ENCODE measurements at regions not wholly inside any gene's neighbourhood (a gene's known extent, or its start where the extent isn't known, plus 50 kb on each side); places are given as distances from the start of the nearest gene placed in this dataset.

DNA sequence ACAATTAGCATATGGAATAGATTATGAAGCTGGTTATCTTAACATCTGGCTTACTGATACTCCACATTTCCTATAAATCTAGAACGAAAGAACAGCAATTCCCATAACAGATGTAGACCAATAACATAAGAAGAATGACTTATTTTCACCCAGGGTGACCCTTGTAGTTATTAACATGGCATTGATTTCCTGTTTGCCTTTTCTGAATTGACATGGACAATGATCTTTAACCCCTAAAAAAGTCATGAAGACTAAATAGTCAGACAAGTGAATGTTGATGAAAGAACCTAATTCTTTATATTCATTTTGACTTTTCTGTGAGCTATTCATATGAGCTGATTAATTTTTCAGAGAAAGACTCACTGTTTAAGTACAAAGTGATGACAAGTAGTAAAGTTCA lies 175.3 kb upstream of the CD180 start:
- DNase-seq = no peak
- WGBS (ENCODE audit: extremely low coverage, insufficient coverage, insufficient read length) = no CpG with 5 or more reads among the region's 1 CpG
- no peak overlapping the region for H2BK12ac ChIP-seq (ENCODE audit: low read length)

DNA sequence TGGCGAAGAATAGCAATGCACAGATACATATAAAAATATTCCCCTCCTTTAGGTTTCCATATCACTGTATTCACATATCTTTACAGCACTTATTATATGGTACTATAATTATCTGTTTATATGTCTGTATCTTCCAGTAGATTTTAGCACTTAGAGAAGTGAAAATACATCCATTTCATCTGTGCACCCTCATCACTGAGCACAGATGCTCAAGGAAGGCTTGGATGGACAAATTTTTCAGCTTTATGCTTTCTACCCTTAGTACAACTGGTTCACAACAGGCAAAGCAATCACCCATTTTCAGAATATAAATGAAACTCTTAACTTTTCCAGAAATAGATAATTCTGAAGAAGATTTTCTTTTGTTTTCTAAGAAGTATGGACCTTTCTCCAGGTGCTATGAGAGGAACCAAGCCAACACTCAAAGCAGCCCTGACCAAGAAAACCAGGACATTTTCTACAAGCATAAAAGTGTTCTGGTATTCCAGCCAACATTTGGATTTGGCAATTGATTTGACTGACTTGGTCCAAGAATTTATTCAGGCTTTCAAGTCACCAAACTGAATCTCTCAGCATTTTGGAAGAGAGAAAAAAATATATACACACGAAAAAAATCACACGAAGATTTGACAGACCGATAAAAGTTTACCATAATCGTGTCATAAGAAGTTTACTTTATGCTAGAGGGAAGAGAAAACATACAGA lies 170.2 kb upstream of the CD180 start:
- H3K4ac ChIP-seq (ENCODE audit: low read depth, low read length) = no peak overlapping the region
- H3K18ac ChIP-seq (ENCODE audit: low read length) = no peak overlapping the region
- no peaks in the 10 kb centered on the region for H3K9me3 ChIP-seq (ENCODE audit: insufficient read depth, low read depth, low read length)
- H3K14ac ChIP-seq (ENCODE audit: low read length) = no peak overlapping the region
- no peak overlapping the region for H4K91ac ChIP-seq (ENCODE audit: low read depth, low read length)
- no peak overlapping the region for H3K4me2 ChIP-seq (ENCODE audit: low read length)
- H3K4me3 ChIP-seq (ENCODE audit: low read depth, low read length) = no peak overlapping the region
- no peak overlapping the region for H3K9ac ChIP-seq (ENCODE audit: low read length)
- DNase-seq = no peak
- H3K36me3 ChIP-seq (ENCODE audit: control insufficient read depth in 1 of 2, insufficient read depth in 2 of 2, low read length in 2 of 2) = no peaks in the 10 kb centered on the region
- H2BK5ac ChIP-seq (ENCODE audit: low read depth, low read length, poor library complexity) = no peak overlapping the region
- H4K12ac ChIP-seq (ENCODE audit: low read depth, low read length) = no peak overlapping the region
- H3K27ac ChIP-seq (ENCODE audit: low read depth, low read length) = no peak overlapping the region
- no peak overlapping the region for H2BK120ac ChIP-seq (ENCODE audit: insufficient read depth, low read length, poor library complexity)
- no peak overlapping the region for H4K8ac ChIP-seq (ENCODE audit: low read depth, low read length)
- no peak overlapping the region for H3K23ac ChIP-seq (ENCODE audit: low read length)
- no peaks in the 10 kb centered on the region for H3K79me2 ChIP-seq (ENCODE audit: control insufficient read depth, insufficient read depth, low read length, poor library complexity)
- H2AK5ac ChIP-seq (ENCODE audit: low read length) = no peak overlapping the region
- H3K79me1 ChIP-seq (ENCODE audit: low read length) = no peaks in the 10 kb centered on the region
- no peaks in the 10 kb centered on the region for H3K4me1 ChIP-seq (ENCODE audit: control insufficient read depth in 1 of 2, insufficient read depth in 2 of 2, low read length in 2 of 2)
- no peak overlapping the region for H2AFZ ChIP-seq (ENCODE audit: insufficient read depth, low read length, poor library complexity)
- no peak overlapping the region for H2BK12ac ChIP-seq (ENCODE audit: low read length)
- no peaks in the 10 kb centered on the region for H3K27me3 ChIP-seq (ENCODE audit: insufficient read depth, low read length)
- WGBS (ENCODE audit: extremely low coverage, insufficient coverage, insufficient read length) = no CpG with 5 or more reads among the region's 5 CpGs

More for the DNA sequence above, 175.3 kb upstream of the CD180 start:
- Histone ChIP-seq H3K18ac (ENCODE audit: low read length) (no peak overlapping the region), H3K14ac (ENCODE audit: low read length) (no peak overlapping the region), H3K4me2 (ENCODE audit: low read length) (no peak overlapping the region), H2AFZ (ENCODE audit: insufficient read depth, low read length, poor library complexity) (no peak overlapping the region), H3K23ac (ENCODE audit: low read length) (no peak overlapping the region), H2BK120ac (ENCODE audit: insufficient read depth, low read length, poor library complexity) (no peak overlapping the region), H4K8ac (ENCODE audit: low read depth, low read length) (no peak overlapping the region), H3K79me2 (ENCODE audit: control insufficient read depth, insufficient read depth, low read length, poor library complexity) (no peaks in the 10 kb centered on the region), H3K79me1 (ENCODE audit: low read length) (no peaks in the 10 kb centered on the region), H3K36me3 (ENCODE audit: control insufficient read depth in 1 of 2, insufficient read depth in 2 of 2, low read length in 2 of 2) (no peaks in the 10 kb centered on the region), H3K9me3 (ENCODE audit: insufficient read depth, low read depth, low read length) (no peaks in the 10 kb centered on the region), H2AK5ac (ENCODE audit: low read length) (no peak overlapping the region), H3K9ac (ENCODE audit: low read length) (no peak overlapping the region), H4K91ac (ENCODE audit: low read depth, low read length) (no peak overlapping the region), H2BK5ac (ENCODE audit: low read depth, low read length, poor library complexity) (no peak overlapping the region), H3K4me1 (ENCODE audit: control insufficient read depth in 1 of 2, insufficient read depth in 2 of 2, low read length in 2 of 2) (no peaks in the 10 kb centered on the region), H3K4me3 (ENCODE audit: low read depth, low read length) (no peak overlapping the region), H3K27me3 (ENCODE audit: insufficient read depth, low read length) (no peaks in the 10 kb centered on the region), H3K4ac (ENCODE audit: low read depth, low read length) (no peak overlapping the region), H3K27ac (ENCODE audit: low read depth, low read length) (no peak overlapping the region), H4K12ac (ENCODE audit: low read depth, low read length) (no peak overlapping the region)

DNA sequence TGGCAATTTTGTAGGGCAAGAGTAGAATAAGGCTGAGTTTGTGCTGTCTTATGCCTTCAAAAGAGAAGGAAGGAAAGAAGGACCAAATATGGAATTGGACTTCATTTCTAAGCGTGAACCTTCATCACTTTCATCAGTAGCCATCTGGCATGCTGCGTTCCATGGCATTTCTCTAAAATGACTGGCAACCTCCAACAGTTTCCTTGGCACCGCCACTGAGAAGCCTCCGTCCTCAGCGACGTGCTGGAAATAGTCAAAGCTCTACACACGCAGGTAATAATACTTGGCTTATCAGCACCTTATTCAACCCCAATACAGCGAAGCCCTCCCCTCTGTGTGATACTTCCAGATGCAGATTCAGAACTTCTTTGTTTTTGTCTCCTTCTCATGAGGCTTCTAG lies 169.7 kb upstream of the CD180 start:
- Histone ChIP-seq H2BK12ac (ENCODE audit: low read length) (no peak overlapping the region), H3K23ac (ENCODE audit: low read length) (no peak overlapping the region), H4K8ac (ENCODE audit: low read depth, low read length) (no peak overlapping the region), H3K9ac (ENCODE audit: low read length) (no peak overlapping the region), H3K27ac (ENCODE audit: low read depth, low read length) (no peak overlapping the region), H2AFZ (ENCODE audit: insufficient read depth, low read length, poor library complexity) (no peak overlapping the region), H3K79me1 (ENCODE audit: low read length) (no peaks in the 10 kb centered on the region), H4K12ac (ENCODE audit: low read depth, low read length) (no peak overlapping the region), H3K4me2 (ENCODE audit: low read length) (no peak overlapping the region), H3K36me3 (ENCODE audit: control insufficient read depth in 1 of 2, insufficient read depth in 2 of 2, low read length in 2 of 2) (no peaks in the 10 kb centered on the region), H3K14ac (ENCODE audit: low read length) (no peak overlapping the region), H2BK5ac (ENCODE audit: low read depth, low read length, poor library complexity) (no peak overlapping the region), H3K4me3 (ENCODE audit: low read depth, low read length) (no peak overlapping the region), H4K91ac (ENCODE audit: low read depth, low read length) (no peak overlapping the region), H3K9me3 (ENCODE audit: insufficient read depth, low read depth, low read length) (no peaks in the 10 kb centered on the region), H2AK5ac (ENCODE audit: low read length) (no peak overlapping the region), H3K4ac (ENCODE audit: low read depth, low read length) (no peak overlapping the region), H3K18ac (ENCODE audit: low read length) (no peak overlapping the region), H2BK120ac (ENCODE audit: insufficient read depth, low read length, poor library complexity) (no peak overlapping the region), H3K27me3 (ENCODE audit: insufficient read depth, low read length) (no peaks in the 10 kb centered on the region), H3K79me2 (ENCODE audit: control insufficient read depth, insufficient read depth, low read length, poor library complexity) (no peaks in the 10 kb centered on the region), H3K4me1 (ENCODE audit: control insufficient read depth in 1 of 2, insufficient read depth in 2 of 2, low read length in 2 of 2) (no peaks in the 10 kb centered on the region)
- no peak for DNase-seq
- WGBS (ENCODE audit: extremely low coverage, insufficient coverage, insufficient read length) = no CpG with 5 or more reads among the region's 8 CpGs

DNA sequence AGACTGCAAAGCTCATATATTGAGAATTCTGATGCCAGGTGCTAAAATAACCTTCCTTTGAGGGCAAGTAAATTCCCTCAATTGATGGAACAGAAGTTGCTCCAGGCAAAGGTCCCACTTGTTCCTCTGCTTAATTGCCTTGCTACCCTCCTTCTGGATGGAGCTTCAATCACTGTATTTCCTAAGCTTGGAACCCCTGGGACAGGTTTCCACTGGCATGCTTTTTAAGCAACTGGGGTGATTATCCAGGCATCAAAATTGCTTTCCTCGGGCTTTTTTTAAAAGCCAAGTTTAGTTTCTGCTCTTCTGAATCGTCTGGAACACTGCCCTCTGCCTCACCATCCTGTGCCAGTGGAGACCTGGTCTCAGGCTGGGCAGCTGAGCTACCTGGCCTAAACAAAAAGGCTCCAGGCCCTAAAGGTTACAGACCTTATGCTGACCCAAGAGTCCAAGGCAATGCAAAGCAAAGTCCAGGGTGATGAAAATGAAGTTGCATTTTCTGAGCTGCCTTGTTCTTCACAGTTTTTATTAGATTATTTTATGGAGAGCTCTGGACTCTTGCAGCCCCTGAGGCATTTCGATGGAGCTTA lies 167.9 kb upstream of the CD180 start:
- H2BK5ac ChIP-seq (ENCODE audit: low read depth, low read length, poor library complexity) = no peak overlapping the region
- no peak overlapping the region for H3K4me3 ChIP-seq (ENCODE audit: low read depth, low read length)

More for the DNA sequence above, 167.9 kb upstream of the CD180 start:
- Histone ChIP-seq H4K12ac (ENCODE audit: low read depth, low read length) (no peak overlapping the region), H3K23ac (ENCODE audit: low read length) (no peak overlapping the region), H2BK120ac (ENCODE audit: insufficient read depth, low read length, poor library complexity) (no peak overlapping the region), H3K36me3 (ENCODE audit: control insufficient read depth in 1 of 2, insufficient read depth in 2 of 2, low read length in 2 of 2) (no peaks in the 10 kb centered on the region), H3K9ac (ENCODE audit: low read length) (peak overlapping the region; percentile 11), H3K9me3 (ENCODE audit: insufficient read depth, low read depth, low read length) (no peaks in the 10 kb centered on the region), H4K91ac (ENCODE audit: low read depth, low read length) (no peak overlapping the region), H3K14ac (ENCODE audit: low read length) (no peak overlapping the region), H3K27me3 (ENCODE audit: insufficient read depth, low read length) (no peaks in the 10 kb centered on the region), H2AFZ (ENCODE audit: insufficient read depth, low read length, poor library complexity) (no peak overlapping the region), H3K79me1 (ENCODE audit: low read length) (no peaks in the 10 kb centered on the region), H3K27ac (ENCODE audit: low read depth, low read length) (no peak overlapping the region), H4K8ac (ENCODE audit: low read depth, low read length) (no peak overlapping the region), H2BK12ac (ENCODE audit: low read length) (no peak overlapping the region), H3K18ac (ENCODE audit: low read length) (no peak overlapping the region), H3K4ac (ENCODE audit: low read depth, low read length) (no peak overlapping the region), H3K4me2 (ENCODE audit: low read length) (no peak overlapping the region), H2AK5ac (ENCODE audit: low read length) (no peak overlapping the region), H3K4me1 (ENCODE audit: control insufficient read depth in 1 of 2, insufficient read depth in 2 of 2, low read length in 2 of 2) (no peaks in the 10 kb centered on the region), H3K79me2 (ENCODE audit: control insufficient read depth, insufficient read depth, low read length, poor library complexity) (no peaks in the 10 kb centered on the region)
- WGBS (ENCODE audit: extremely low coverage, insufficient coverage, insufficient read length) = no CpG with 5 or more reads among the region's 3 CpGs
- no peak for DNase-seq
